Panc1 (cell line): ENCODE measurements at regions not wholly inside any gene's neighbourhood (a gene's known extent, or its start where the extent isn't known, plus 50 kb on each side); places are given as distances from the start of the nearest gene placed in this dataset.

Experiments used
- ATAC-seq: fragments of 200-7000 bp; cut with Tn5 transposase; 2 replicates; pipeline ENCODE4 v1.9.1; 2020; ENCODE audit warnings: mild to moderate bottlenecking, moderate library complexity
- BruUV-seq: library from RNA; stranded (reverse); fragments of 400-500 nt; replicated peaks from 2 replicates; lab custom pipeline; 2021; lab: Mats Ljungman, UMichigan
- CTCF ChIA-PET: fragments of 300-600 bp; sonication (Branson Sonifier 250); formaldehyde crosslinking; loops from one replicate; lab custom pipeline; 2022; ENCODE audit warnings: antibody characterized with exemption; lab: Charles Lee
- POLR2A ChIA-PET: fragments of 300-600 bp; sonication (Branson Sonifier 250); formaldehyde crosslinking; loops from one replicate; lab custom pipeline; 2022; ENCODE audit warnings: antibody characterized with exemption; lab: Charles Lee
- DNase-seq: peaks from one replicate; pipeline ENCODE4 v3.0.0-alpha.2; 2010; ENCODE audit warnings: low read depth, low spot score
- H3K27ac ChIP-seq: 2 replicates; pipeline ENCODE4 v1.5.1; 2011; ENCODE audit warnings: mild to moderate bottlenecking, low read length, inconsistent platforms
- H3K27me3 ChIP-seq: fragments of 200-500 bp; sonication (Bioruptor generic); 2 replicates; pipeline ENCODE4 v1.6.0; 2014; ENCODE audit warnings: low read length, inconsistent platforms; ENCODE audit not compliant: control insufficient read depth, insufficient read depth
- H3K36me3 ChIP-seq: fragments of 200-500 bp; sonication (Bioruptor generic); 2 replicates; pipeline ENCODE4 v1.5.1; 2014; ENCODE audit warnings: inconsistent platforms, mild to moderate bottlenecking, low read length, moderate library complexity; ENCODE audit not compliant: control insufficient read depth, insufficient read depth
- H3K4me1 ChIP-seq: 2 replicates; pipeline ENCODE4 v1.5.1; 2011; ENCODE audit warnings: inconsistent platforms, mild to moderate bottlenecking, low read length, moderate library complexity; ENCODE audit not compliant: control insufficient read depth, insufficient read depth
- H3K4me3 ChIP-seq, 2 experiments: 2 replicates each; pipeline ENCODE4 v1.5.1; 2011 to 2012; ENCODE audit warnings: low read depth in 2 of 2, low read length in 2 of 2, mild to moderate bottlenecking in 2 of 2, inconsistent platforms in 1 of 2, moderate library complexity in 1 of 2
- H3K9me3 ChIP-seq: fragments of 200-500 bp; sonication (Bioruptor generic); 2 replicates; pipeline ENCODE4 v1.5.1; 2014; ENCODE audit warnings: low read depth, mild to moderate bottlenecking, inconsistent platforms, low read length, moderate library complexity; ENCODE audit not compliant: control insufficient read depth, insufficient read depth
- POLR2AphosphoS5 ChIP-seq: IDR thresholded peaks from 2 replicates; pipeline ENCODE4 v1.6.1; 2012; ENCODE audit warnings: mild to moderate bottlenecking, low read depth, low read length, moderate library complexity
- SIN3A ChIP-seq: IDR thresholded peaks from 2 replicates; pipeline ENCODE4 v1.6.1; 2012; ENCODE audit warnings: low read depth, mild to moderate bottlenecking, low read length, moderate library complexity, borderline replicate concordance; ENCODE audit not compliant: insufficient read depth
- TCF7L2 ChIP-seq: IDR thresholded peaks from 2 replicates; pipeline ENCODE4 v1.6.1; 2011; ENCODE audit warnings: mild to moderate bottlenecking, low read depth, low read length, inconsistent platforms
- in situ Hi-C: cut with HindIII; loops from 2 replicates; pipeline ENCODE4 v1.10.0; 2016; ENCODE audit warnings: low sequenced_read_pairs, low pct_unique_long_range_greater_than_20kb
- intact Hi-C: fragments of 100-400 bp; cut with micrococcal nuclease; formaldehyde crosslinking; loops from one replicate; pipeline ENCODE4 v1.10.0; 2022; ENCODE audit not compliant: unreplicated experiment
- TF ChIP-seq, protein P1 (sequence below): fragments of 450-650 bp; IDR thresholded peaks from 2 replicates; pipeline ENCODE4 v1.5.1; 2017; ENCODE audit warnings: mild to moderate bottlenecking
- TF ChIP-seq, protein P2 (sequence below), 2 experiments: IDR thresholded peaks; 2 replicates each; pipeline ENCODE4 v1.6.1; 2011 to 2012; ENCODE audit warnings: low read depth in 2 of 2, control low read depth in 1 of 2, low read length in 1 of 2, mild to moderate bottlenecking in 1 of 2, moderate library complexity in 1 of 2; ENCODE audit not compliant: insufficient read depth in 1 of 2

DNA sequence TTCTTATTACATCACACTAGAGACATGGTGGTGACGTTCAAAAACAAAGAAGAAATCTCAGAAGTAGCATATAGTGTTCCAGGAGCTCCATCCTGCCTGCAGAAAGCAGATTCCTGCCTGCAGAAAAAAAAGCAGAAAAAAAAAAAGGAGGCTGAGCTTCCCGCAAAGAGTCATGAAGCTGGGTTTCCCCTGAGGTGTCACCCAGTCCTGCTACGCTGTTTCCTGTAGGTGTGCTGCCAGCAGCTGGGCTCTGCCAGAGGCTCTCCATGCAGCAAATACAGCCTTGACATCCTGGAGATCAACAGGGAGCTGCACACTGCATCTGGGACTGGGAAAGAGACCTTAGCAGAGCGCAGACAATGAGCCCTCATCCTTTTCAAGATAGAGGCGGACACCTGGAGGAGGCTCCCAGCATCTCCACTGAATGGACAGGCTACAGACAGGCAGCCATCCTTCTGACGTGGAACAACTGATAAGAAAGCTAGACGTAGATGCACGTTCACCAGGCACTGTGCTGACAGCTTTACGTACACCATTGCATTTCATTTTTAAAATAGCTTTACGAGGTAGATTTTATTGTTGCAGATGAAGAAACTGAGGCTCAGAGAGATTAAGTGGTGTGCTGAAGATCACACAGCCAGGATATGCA, 350.9 kb downstream of the FOXO1 start:
- Histone ChIP-seq H3K27ac (no peak overlapping the region), H3K36me3 (no peaks in the 10 kb centered on the region), H3K9me3 (no peaks in the 10 kb centered on the region), H3K4me1 (no peaks in the 10 kb centered on the region), H3K4me3 (no peak overlapping the region), H3K27me3 (no peaks in the 10 kb centered on the region)
- ATAC-seq (no peak; the same call in 1 of the 2 replicates), DNase-seq (no peak)
- POLR2A ChIA-PET: no interaction called here
- intact Hi-C loops (no loop called here), in situ Hi-C loops (no loop called here)
- no TSS peak for BruUV-seq
- CTCF ChIA-PET: no interaction called here
- TF ChIP-seq TCF7L2 (no peak), SIN3A (no peak), POLR2AphosphoS5 (no peak)
- TF ChIP-seq, protein P1, sequence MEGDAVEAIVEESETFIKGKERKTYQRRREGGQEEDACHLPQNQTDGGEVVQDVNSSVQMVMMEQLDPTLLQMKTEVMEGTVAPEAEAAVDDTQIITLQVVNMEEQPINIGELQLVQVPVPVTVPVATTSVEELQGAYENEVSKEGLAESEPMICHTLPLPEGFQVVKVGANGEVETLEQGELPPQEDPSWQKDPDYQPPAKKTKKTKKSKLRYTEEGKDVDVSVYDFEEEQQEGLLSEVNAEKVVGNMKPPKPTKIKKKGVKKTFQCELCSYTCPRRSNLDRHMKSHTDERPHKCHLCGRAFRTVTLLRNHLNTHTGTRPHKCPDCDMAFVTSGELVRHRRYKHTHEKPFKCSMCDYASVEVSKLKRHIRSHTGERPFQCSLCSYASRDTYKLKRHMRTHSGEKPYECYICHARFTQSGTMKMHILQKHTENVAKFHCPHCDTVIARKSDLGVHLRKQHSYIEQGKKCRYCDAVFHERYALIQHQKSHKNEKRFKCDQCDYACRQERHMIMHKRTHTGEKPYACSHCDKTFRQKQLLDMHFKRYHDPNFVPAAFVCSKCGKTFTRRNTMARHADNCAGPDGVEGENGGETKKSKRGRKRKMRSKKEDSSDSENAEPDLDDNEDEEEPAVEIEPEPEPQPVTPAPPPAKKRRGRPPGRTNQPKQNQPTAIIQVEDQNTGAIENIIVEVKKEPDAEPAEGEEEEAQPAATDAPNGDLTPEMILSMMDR: no peak
- TF ChIP-seq, protein P2, sequence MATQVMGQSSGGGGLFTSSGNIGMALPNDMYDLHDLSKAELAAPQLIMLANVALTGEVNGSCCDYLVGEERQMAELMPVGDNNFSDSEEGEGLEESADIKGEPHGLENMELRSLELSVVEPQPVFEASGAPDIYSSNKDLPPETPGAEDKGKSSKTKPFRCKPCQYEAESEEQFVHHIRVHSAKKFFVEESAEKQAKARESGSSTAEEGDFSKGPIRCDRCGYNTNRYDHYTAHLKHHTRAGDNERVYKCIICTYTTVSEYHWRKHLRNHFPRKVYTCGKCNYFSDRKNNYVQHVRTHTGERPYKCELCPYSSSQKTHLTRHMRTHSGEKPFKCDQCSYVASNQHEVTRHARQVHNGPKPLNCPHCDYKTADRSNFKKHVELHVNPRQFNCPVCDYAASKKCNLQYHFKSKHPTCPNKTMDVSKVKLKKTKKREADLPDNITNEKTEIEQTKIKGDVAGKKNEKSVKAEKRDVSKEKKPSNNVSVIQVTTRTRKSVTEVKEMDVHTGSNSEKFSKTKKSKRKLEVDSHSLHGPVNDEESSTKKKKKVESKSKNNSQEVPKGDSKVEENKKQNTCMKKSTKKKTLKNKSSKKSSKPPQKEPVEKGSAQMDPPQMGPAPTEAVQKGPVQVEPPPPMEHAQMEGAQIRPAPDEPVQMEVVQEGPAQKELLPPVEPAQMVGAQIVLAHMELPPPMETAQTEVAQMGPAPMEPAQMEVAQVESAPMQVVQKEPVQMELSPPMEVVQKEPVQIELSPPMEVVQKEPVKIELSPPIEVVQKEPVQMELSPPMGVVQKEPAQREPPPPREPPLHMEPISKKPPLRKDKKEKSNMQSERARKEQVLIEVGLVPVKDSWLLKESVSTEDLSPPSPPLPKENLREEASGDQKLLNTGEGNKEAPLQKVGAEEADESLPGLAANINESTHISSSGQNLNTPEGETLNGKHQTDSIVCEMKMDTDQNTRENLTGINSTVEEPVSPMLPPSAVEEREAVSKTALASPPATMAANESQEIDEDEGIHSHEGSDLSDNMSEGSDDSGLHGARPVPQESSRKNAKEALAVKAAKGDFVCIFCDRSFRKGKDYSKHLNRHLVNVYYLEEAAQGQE (IDR thresholded peaks at IDR 0.05; ENCODE audit: insufficient read depth in 1 of 2, low read depth in 2 of 2, low read length in 1 of 2): no peak

DNA sequence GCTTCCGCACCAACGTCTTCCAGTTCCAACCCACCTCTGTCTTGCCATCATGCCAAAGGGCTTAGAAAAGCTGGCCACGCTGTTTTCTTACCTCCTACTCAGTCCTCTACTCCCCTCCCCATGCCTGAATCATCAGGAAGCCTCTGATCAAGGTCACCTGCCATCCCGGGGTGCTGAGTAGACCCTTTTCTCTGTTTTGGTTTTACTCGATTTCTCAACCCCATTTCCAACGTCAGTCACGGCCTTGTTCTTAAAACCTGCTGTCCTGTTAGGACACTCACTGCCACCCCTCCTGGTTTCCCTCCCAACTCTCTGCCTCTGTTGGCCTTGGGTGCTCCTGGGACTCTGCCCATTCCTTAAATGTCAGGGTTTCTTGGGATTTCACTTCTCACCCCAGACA, 350.1 kb downstream of the FOXO1 start:
- in situ Hi-C loops: no loop called here
- no TSS peak for BruUV-seq
- Histone ChIP-seq H3K4me3 (no peak overlapping the region), H3K36me3 (no peaks in the 10 kb centered on the region), H3K27ac (no peak overlapping the region), H3K27me3 (no peaks in the 10 kb centered on the region), H3K4me1 (no peaks in the 10 kb centered on the region), H3K9me3 (no peaks in the 10 kb centered on the region)
- ChIA-PET CTCF (no interaction called here), POLR2A (no interaction called here)
- DNase-seq: no peak
- TF ChIP-seq, protein P1: no peak
- TF ChIP-seq TCF7L2 (no peak), POLR2AphosphoS5 (no peak), SIN3A (no peak)
- TF ChIP-seq, protein P2 (IDR thresholded peaks at IDR 0.05; ENCODE audit: insufficient read depth in 1 of 2, low read depth in 2 of 2, low read length in 1 of 2): no peak
- intact Hi-C loops: no loop called here
- ATAC-seq: no peak
